ENCODE measurements at regions not wholly inside any gene's neighbourhood (a gene's known extent, or its start where the extent isn't known, plus 50 kb on each side); places are given as distances from the start of the nearest gene placed in this dataset.

DNA sequence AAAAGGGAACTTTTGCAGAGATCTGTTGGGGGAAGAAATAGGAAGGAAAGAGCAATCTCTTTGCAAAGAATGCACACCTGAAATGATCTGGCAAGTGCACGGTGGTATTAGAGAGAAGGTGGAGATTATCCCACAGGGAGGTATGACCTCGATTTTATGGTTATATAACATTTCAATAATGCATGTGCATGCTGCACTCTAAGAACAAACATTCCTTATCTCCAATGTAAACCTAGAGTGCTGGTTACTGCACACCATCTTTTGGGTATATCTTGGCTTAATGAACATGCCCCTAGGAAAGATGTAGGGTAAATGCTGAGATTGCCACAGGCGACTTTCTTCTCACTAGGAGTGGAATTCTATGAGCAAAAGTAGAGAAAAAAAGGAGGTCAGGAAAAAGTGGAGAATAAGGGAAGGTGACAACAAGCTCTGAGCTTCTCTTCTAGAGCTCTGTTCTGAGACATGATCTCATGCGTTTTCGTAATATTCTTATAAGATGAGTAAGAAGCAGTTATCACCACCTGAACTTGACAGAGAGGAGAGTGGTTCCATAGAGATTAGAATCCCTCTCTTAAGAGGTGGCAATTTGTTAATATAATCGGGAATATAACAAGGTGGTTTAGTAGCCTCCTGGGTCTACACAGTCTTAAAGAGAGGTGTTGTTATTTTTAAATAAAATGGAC lies 117.5 kb upstream of the TMC3 start:
- Histone ChIP-seq H3K4me1 (no peaks in the 10 kb centered on the region), H3K9me3 (no peaks in the 10 kb centered on the region), H3K36me3 (replicated peaks in 1 of 2; ENCODE audit: insufficient read depth in 1 of 2, low read depth in 2 of 2) (no peaks in the 10 kb centered on the region), H3K4me3 (no peak overlapping the region), H3K27me3 (no peaks in the 10 kb centered on the region), H3K27ac (no peak overlapping the region)
- no peak for ATAC-seq
- WGBS, 2 donors, result 56 to 57% methylated on average over 6 of the region's 6 CpGs
- intact Hi-C loops (cut with DNase I), result no loop called here
- no peak for TF ChIP-seq CTCF (IDR thresholded peaks at IDR 0.05)
- no peak for TF ChIP-seq POLR2A (IDR thresholded peaks at IDR 0.05)
- no peak for DNase-seq

DNA sequence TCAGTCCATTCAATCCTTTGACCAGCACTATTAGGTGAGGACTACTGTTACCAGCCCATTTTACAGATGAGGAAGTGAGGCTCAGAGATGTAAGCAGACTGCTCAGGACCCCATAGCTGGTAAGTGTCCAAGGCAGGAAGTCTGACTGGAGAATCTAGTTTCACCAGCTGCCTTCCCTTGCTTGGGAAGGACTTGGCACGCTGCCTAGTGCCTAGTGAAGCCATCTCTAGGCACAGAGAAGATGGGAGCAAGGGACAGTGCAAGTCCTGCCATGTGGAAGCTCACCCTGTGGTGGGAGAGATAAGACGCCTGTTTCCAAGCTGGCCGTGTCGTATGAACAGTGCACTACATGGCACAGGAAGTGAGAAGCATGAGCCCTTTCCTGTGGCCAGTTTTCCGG lies 111.8 kb upstream of the TMC3 start:
- no peak for ATAC-seq
- Histone ChIP-seq H3K4me3 (no peak overlapping the region), H3K36me3 (replicated peaks in 1 of 2; ENCODE audit: insufficient read depth in 1 of 2, low read depth in 2 of 2) (no peaks in the 10 kb centered on the region), H3K9me3 (no peaks in the 10 kb centered on the region), H3K4me1 (no peaks in the 10 kb centered on the region), H3K27ac (no peak overlapping the region), H3K27me3 (no peaks in the 10 kb centered on the region)
- DNase-seq, result no peak
- intact Hi-C loops (cut with DNase I), result no loop called here
- 73 to 88% methylated on average over 4 to 5 of the region's 5 CpGs for WGBS, 2 donors
- no peak for TF ChIP-seq POLR2A (IDR thresholded peaks at IDR 0.05)

- Histone ChIP-seq H3K27me3 (no peaks in the 10 kb centered on the region), H3K4me1 (no peaks in the 10 kb centered on the region), H3K27ac (no peak overlapping the region), H3K4me3 (no peak overlapping the region), H3K36me3 (replicated peaks in 1 of 2; ENCODE audit: insufficient read depth in 1 of 2, low read depth in 2 of 2) (no peaks in the 10 kb centered on the region), H3K9me3 (no peaks in the 10 kb centered on the region)
- ATAC-seq (no peak), DNase-seq (no peak)
- intact Hi-C loops (cut with DNase I), result no loop called here
- 81 to 82% methylated on average over 12 of the region's 12 CpGs for WGBS, 2 donors
- no peak for TF ChIP-seq POLR2A (IDR thresholded peaks at IDR 0.05)
- TF ChIP-seq CTCF (IDR thresholded peaks at IDR 0.05), result no peak
These were observed 110.3 kb upstream of the TMC3 start for GRCh38 chr15:81484086-81484955.

DNA sequence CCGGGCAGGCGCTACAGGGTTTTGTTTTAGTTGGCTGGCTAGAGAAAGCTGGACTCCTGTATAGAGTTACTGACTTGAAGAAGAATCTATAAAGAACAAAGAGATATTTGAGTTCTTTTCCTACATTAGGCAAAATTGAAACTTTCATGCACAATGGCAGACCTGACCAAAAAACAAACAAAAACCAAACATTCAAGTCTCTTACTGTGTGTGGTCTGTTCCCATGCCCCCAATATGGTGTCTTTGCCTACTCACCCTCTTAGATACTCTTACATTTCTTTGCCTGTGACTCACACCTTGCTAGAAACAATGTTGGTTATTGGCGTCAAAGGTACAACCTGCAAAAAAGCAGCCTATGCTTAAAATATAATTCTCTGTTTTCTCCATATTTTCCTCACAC lies 109.5 kb upstream of the TMC3 start:
- no peaks in the 10 kb centered on the region for H3K4me1 ChIP-seq
- no peak for DNase-seq
- intact Hi-C loops (cut with DNase I), result no loop called here
- H3K27ac ChIP-seq, result no peak overlapping the region
- H3K4me3 ChIP-seq, result no peak overlapping the region
- no peaks in the 10 kb centered on the region for H3K36me3 ChIP-seq (replicated peaks in 1 of 2; ENCODE audit: insufficient read depth in 1 of 2, low read depth in 2 of 2)
- TF ChIP-seq CTCF (IDR thresholded peaks at IDR 0.05), result no peak
- TF ChIP-seq POLR2A (IDR thresholded peaks at IDR 0.05), result no peak
- no peaks in the 10 kb centered on the region for H3K27me3 ChIP-seq
- ATAC-seq, result no peak
- no peaks in the 10 kb centered on the region for H3K9me3 ChIP-seq
- 92 to 94% methylated on average over 3 of the region's 3 CpGs for WGBS, 2 donors

- H3K4me1 ChIP-seq, result no peaks in the 10 kb centered on the region
- TF ChIP-seq POLR2A (IDR thresholded peaks at IDR 0.05) (no peak), CTCF (IDR thresholded peaks at IDR 0.05) (no peak)
- 87% methylated on average over 7 of the region's 7 CpGs for WGBS, 2 donors
- no peak for DNase-seq
- ATAC-seq, result no peak
- no peaks in the 10 kb centered on the region for H3K36me3 ChIP-seq (replicated peaks in 1 of 2; ENCODE audit: insufficient read depth in 1 of 2, low read depth in 2 of 2)
- H3K27ac ChIP-seq, result no peak overlapping the region
- H3K4me3 ChIP-seq, result no peak overlapping the region
- intact Hi-C loops (cut with DNase I), result no loop called here
- no peaks in the 10 kb centered on the region for H3K27me3 ChIP-seq
- no peaks in the 10 kb centered on the region for H3K9me3 ChIP-seq
These were observed 107.3 kb upstream of the TMC3 start for GRCh38 chr15:81481346-81481745.
